ENCODE measurements at regions not wholly inside any gene's neighbourhood (a gene's known extent, or its start where the extent isn't known, plus 50 kb on each side); places are given as distances from the start of the nearest gene placed in this dataset.

GRCh38 chr9:104417296-104417695 is 86.8 kb upstream of the OR13F1 start (continued):
- no peak for TF ChIP-seq HNF4A (conservative IDR thresholded peaks at IDR 0.05)
- TF ChIP-seq JUND (IDR thresholded peaks at IDR 0.05), result no peak
- TF ChIP-seq ZBTB33 (IDR thresholded peaks at IDR 0.05), result no peak
- no peak for TF ChIP-seq TAF1 (conservative IDR thresholded peaks at IDR 0.05)

- TF ChIP-seq JUND (IDR thresholded peaks at IDR 0.05), result no peak
- no peak for TF ChIP-seq FOXA1 (IDR thresholded peaks at IDR 0.05)
- TF ChIP-seq ZBTB33 (IDR thresholded peaks at IDR 0.05), result no peak
- no peak for TF ChIP-seq RAD21 (IDR thresholded peaks at IDR 0.05)
- no peak for TF ChIP-seq YY1 (IDR thresholded peaks at IDR 0.05)
- no peak overlapping the region for H3K27ac ChIP-seq (ENCODE audit: low read depth in 1 of 2, low read length in 2 of 2)
- H3K36me3 ChIP-seq (ENCODE audit: control insufficient read depth in 4 of 4, insufficient read depth in 3 of 4, low read depth in 1 of 4, low read length in 3 of 4), result no peaks in the 10 kb centered on the region
- H3K4me3 ChIP-seq (ENCODE audit: low read depth in 1 of 3, low read length in 3 of 3), result no peak overlapping the region
- no peak overlapping the region for H3K9ac ChIP-seq (ENCODE audit: low read depth in 1 of 2, low read length in 2 of 2)
- H3K9me3 ChIP-seq (ENCODE audit: control insufficient read depth in 4 of 4, low read length in 3 of 4), result no peaks in the 10 kb centered on the region
- no peaks in the 10 kb centered on the region for H3K4me1 ChIP-seq (ENCODE audit: control insufficient read depth in 4 of 4, insufficient read depth in 4 of 4, low read length in 3 of 4)
- no peaks in the 10 kb centered on the region for H3K27me3 ChIP-seq (ENCODE audit: control insufficient read depth in 4 of 4, insufficient read depth in 4 of 4, low read length in 3 of 4)
- DNase-seq (ENCODE audit: low spot score), result no peak
- WGBS, result 63% methylated on average over 2 of the region's 2 CpGs
These were observed 75.0 kb upstream of the OR13F1 start for GRCh38 chr9:104429031-104429546.

GRCh38 chr9:104435059-104435458 is 69.0 kb upstream of the OR13F1 start:
- DNase-seq (ENCODE audit: low spot score), result no peak
- H3K4me1 ChIP-seq (ENCODE audit: control insufficient read depth in 4 of 4, insufficient read depth in 4 of 4, low read length in 3 of 4), result no peaks in the 10 kb centered on the region
- 78% methylated on average over 4 of the region's 4 CpGs for WGBS
- H3K9ac ChIP-seq (ENCODE audit: low read depth in 1 of 2, low read length in 2 of 2), result no peak overlapping the region
- no peak for TF ChIP-seq RXRA (IDR thresholded peaks at IDR 0.05)
- TF ChIP-seq CTCF (IDR thresholded peaks at IDR 0.05; ENCODE audit: low read depth, low read length, missing input control), result no peak
- no peak for TF ChIP-seq EGR1 (IDR thresholded peaks at IDR 0.05; ENCODE audit: low read depth in 2 of 2)
- TF ChIP-seq FOXA1 (IDR thresholded peaks at IDR 0.05), result no peak
- TF ChIP-seq RAD21 (IDR thresholded peaks at IDR 0.05), result no peak
- TF ChIP-seq ZBTB33 (IDR thresholded peaks at IDR 0.05), result no peak
- no peak for TF ChIP-seq JUND (IDR thresholded peaks at IDR 0.05)
- TF ChIP-seq NR2F2 (IDR thresholded peaks at IDR 0.05), result no peak
- no peak for TF ChIP-seq ATF3 (IDR thresholded peaks at IDR 0.05)
- no peak for TF ChIP-seq TAF1 (conservative IDR thresholded peaks at IDR 0.05)
- no peak for TF ChIP-seq GABPA (IDR thresholded peaks at IDR 0.05 in 1 of 2, conservative IDR thresholded peaks at IDR 0.05 in 1 of 2)
- TF ChIP-seq YY1 (IDR thresholded peaks at IDR 0.05), result no peak
- no peak for TF ChIP-seq HNF4A (conservative IDR thresholded peaks at IDR 0.05)
- no peak for TF ChIP-seq REST (IDR thresholded peaks at IDR 0.05)
- no peak for TF ChIP-seq FOXA2 (IDR thresholded peaks at IDR 0.05)
- TF ChIP-seq MAX (IDR thresholded peaks at IDR 0.05), result no peak
- TF ChIP-seq HNF4G (IDR thresholded peaks at IDR 0.05), result no peak
- no peak for TF ChIP-seq SP1 (IDR thresholded peaks at IDR 0.05)
- no peak overlapping the region for H3K27ac ChIP-seq (ENCODE audit: low read depth in 1 of 2, low read length in 2 of 2)
- H3K9me3 ChIP-seq (ENCODE audit: control insufficient read depth in 4 of 4, low read length in 3 of 4), result no peaks in the 10 kb centered on the region
- no peaks in the 10 kb centered on the region for H3K36me3 ChIP-seq (ENCODE audit: control insufficient read depth in 4 of 4, insufficient read depth in 3 of 4, low read depth in 1 of 4, low read length in 3 of 4)
- H3K27me3 ChIP-seq (ENCODE audit: control insufficient read depth in 4 of 4, insufficient read depth in 4 of 4, low read length in 3 of 4), result no peaks in the 10 kb centered on the region
- H3K4me3 ChIP-seq (ENCODE audit: low read depth in 1 of 3, low read length in 3 of 3), result no peak overlapping the region

Measured in liver (tissue), 8 donors.